Liver (tissue), 8 donors: ENCODE measurements at regions not wholly inside any gene's neighbourhood (a gene's known extent, or its start where the extent isn't known, plus 50 kb on each side); places are given as distances from the start of the nearest gene placed in this dataset.

Source experiments
- DNase-seq: peaks from one replicate; pipeline ENCODE4 v3.0.0-alpha.2; 2017; ENCODE audit warnings: low spot score
- H3K27ac ChIP-seq, 2 donors: one replicate each; pipeline ENCODE4 v1.7.0; 2013; ENCODE audit warnings: inconsistent platforms in 2 of 2, low read length in 2 of 2, control low read depth in 1 of 2, low read depth in 1 of 2, mild to moderate bottlenecking in 1 of 2
- H3K27me3 ChIP-seq, 4 donors: one replicate each; pipeline versions ENCODE4 v1.6.1 to v1.7.0; 2013; ENCODE audit warnings: low read length in 3 of 4, inconsistent platforms in 1 of 4, mild to moderate bottlenecking in 1 of 4, moderate library complexity in 1 of 4; ENCODE audit not compliant: control insufficient read depth in 4 of 4, insufficient read depth in 4 of 4
- H3K36me3 ChIP-seq, 4 donors: one replicate each; pipeline versions ENCODE4 v1.6.1 to v1.7.0; 2013; ENCODE audit warnings: low read length in 3 of 4, mild to moderate bottlenecking in 3 of 4, low read depth in 1 of 4, moderate library complexity in 1 of 4; ENCODE audit not compliant: control insufficient read depth in 4 of 4, insufficient read depth in 3 of 4
- H3K4me1 ChIP-seq, 4 donors: one replicate each; pipeline versions ENCODE4 v1.6.1 to v1.7.0; 2013; ENCODE audit warnings: low read length in 3 of 4, mild to moderate bottlenecking in 3 of 4, moderate library complexity in 1 of 4; ENCODE audit not compliant: control insufficient read depth in 4 of 4, insufficient read depth in 4 of 4
- H3K4me3 ChIP-seq, 3 donors: one replicate each; pipeline versions ENCODE4 v1.6.1 to v1.7.0; 2013; ENCODE audit warnings: low read length in 3 of 3, control low read depth in 1 of 3, low read depth in 1 of 3, mild to moderate bottlenecking in 1 of 3
- H3K9ac ChIP-seq, 2 donors: one replicate each; pipeline ENCODE4 v1.7.0; 2013; ENCODE audit warnings: low read length in 2 of 2, mild to moderate bottlenecking in 2 of 2, moderate library complexity in 2 of 2, control low read depth in 1 of 2, low read depth in 1 of 2
- H3K9me3 ChIP-seq, 4 donors: one replicate each; pipeline versions ENCODE4 v1.6.1 to v1.7.0; 2013; ENCODE audit warnings: low read length in 3 of 4; ENCODE audit not compliant: control insufficient read depth in 4 of 4
- EGR1 ChIP-seq, 2 donors: IDR thresholded peaks; 2 replicates each; pipeline ENCODE4 v1.6.1; 2016 to 2018; ENCODE audit warnings: antibody characterized with exemption in 2 of 2, low read depth in 2 of 2
- FOXA1 ChIP-seq: IDR thresholded peaks from 2 replicates; pipeline ENCODE4 v1.6.1; 2016; ENCODE audit warnings: antibody characterized with exemption
- HNF4A ChIP-seq, 2 donors: conservative IDR thresholded peaks; 2 replicates each; pipeline ENCODE4 v1.6.1; 2016; ENCODE audit warnings: antibody characterized with exemption in 2 of 2, mild to moderate bottlenecking in 2 of 2
- HNF4G ChIP-seq: IDR thresholded peaks from 2 replicates; pipeline ENCODE4 v1.6.1; 2016; ENCODE audit warnings: antibody characterized with exemption
- JUND ChIP-seq, 2 donors: IDR thresholded peaks; 2 replicates each; pipeline ENCODE4 v1.6.1; 2016; ENCODE audit warnings: antibody characterized with exemption in 2 of 2
- RAD21 ChIP-seq, 2 donors: IDR thresholded peaks; 2 replicates each; pipeline ENCODE4 v1.6.1; 2016; ENCODE audit warnings: antibody characterized with exemption in 2 of 2, mild to moderate bottlenecking in 2 of 2
- RXRA ChIP-seq, 2 donors: IDR thresholded peaks; 2 replicates each; pipeline ENCODE4 v1.6.1; 2017 to 2018; ENCODE audit warnings: antibody characterized with exemption in 2 of 2, mild to moderate bottlenecking in 1 of 2
- TAF1 ChIP-seq: conservative IDR thresholded peaks from 2 replicates; pipeline ENCODE4 v1.6.1; 2016; ENCODE audit warnings: antibody characterized with exemption, mild to moderate bottlenecking
- YY1 ChIP-seq: IDR thresholded peaks from 2 replicates; pipeline ENCODE4 v1.6.1; 2016; ENCODE audit warnings: antibody characterized with exemption, mild to moderate bottlenecking
- WGBS: extraction: QIAGEN DNeasy Blood & Tissue Kit; methylation state at CpG from one replicate; pipeline ENCODE4 v1.1.7; 2013; 5-methylcytosine and 5-hydroxymethylcytosine counted together
- TF ChIP-seq, protein P1 (sequence below): IDR thresholded peaks from 2 replicates; pipeline ENCODE4 v1.6.1; 2016; ENCODE audit warnings: antibody characterized with exemption
- TF ChIP-seq, protein P2 (sequence below): IDR thresholded peaks from 2 replicates; pipeline ENCODE4 v1.6.1; 2016; ENCODE audit warnings: antibody characterized with exemption, mild to moderate bottlenecking
- TF ChIP-seq, protein P3 (sequence below): IDR thresholded peaks from 2 replicates; pipeline ENCODE4 v1.6.1; 2016; ENCODE audit warnings: antibody characterized with exemption
- TF ChIP-seq, protein P4 (sequence below): fragments of 150-350 bp; IDR thresholded peaks from 2 replicates; pipeline ENCODE4 v1.5.1; 2017; ENCODE audit warnings: improper control_type of control experiment, low read depth, low read length; ENCODE audit not compliant: missing input control
- donor health status: healthy.
- donor health status: healthy.
- donor health status: healthy.
- donor health status: healthy.
- donor health status: healthy.

DNA sequence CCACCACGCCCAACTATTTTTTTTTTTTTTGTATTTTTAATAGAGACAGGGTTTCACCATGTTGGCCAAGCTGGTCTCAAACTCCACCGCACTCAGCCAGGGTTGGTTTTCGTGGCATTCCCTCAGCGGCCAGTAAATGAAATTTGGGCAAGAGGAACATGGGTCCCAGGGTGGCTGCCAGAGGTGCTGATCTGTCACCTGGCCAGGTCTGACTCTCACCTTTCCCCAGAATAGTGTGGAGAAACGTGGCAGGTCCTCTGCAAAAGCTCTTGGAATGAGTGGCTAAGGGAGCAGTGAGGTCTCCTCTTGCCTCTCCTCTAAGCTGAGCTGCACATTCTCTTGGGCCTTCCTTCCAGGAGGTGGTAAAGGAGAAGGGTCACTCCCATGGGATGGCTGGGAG, 170.1 kb downstream of the IRX2 start:
- TF ChIP-seq, protein P1, sequence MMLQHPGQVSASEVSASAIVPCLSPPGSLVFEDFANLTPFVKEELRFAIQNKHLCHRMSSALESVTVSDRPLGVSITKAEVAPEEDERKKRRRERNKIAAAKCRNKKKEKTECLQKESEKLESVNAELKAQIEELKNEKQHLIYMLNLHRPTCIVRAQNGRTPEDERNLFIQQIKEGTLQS: no peak
- TF ChIP-seq, protein P2, sequence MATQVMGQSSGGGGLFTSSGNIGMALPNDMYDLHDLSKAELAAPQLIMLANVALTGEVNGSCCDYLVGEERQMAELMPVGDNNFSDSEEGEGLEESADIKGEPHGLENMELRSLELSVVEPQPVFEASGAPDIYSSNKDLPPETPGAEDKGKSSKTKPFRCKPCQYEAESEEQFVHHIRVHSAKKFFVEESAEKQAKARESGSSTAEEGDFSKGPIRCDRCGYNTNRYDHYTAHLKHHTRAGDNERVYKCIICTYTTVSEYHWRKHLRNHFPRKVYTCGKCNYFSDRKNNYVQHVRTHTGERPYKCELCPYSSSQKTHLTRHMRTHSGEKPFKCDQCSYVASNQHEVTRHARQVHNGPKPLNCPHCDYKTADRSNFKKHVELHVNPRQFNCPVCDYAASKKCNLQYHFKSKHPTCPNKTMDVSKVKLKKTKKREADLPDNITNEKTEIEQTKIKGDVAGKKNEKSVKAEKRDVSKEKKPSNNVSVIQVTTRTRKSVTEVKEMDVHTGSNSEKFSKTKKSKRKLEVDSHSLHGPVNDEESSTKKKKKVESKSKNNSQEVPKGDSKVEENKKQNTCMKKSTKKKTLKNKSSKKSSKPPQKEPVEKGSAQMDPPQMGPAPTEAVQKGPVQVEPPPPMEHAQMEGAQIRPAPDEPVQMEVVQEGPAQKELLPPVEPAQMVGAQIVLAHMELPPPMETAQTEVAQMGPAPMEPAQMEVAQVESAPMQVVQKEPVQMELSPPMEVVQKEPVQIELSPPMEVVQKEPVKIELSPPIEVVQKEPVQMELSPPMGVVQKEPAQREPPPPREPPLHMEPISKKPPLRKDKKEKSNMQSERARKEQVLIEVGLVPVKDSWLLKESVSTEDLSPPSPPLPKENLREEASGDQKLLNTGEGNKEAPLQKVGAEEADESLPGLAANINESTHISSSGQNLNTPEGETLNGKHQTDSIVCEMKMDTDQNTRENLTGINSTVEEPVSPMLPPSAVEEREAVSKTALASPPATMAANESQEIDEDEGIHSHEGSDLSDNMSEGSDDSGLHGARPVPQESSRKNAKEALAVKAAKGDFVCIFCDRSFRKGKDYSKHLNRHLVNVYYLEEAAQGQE: no peak
- TF ChIP-seq JUND (IDR thresholded peaks at IDR 0.05) (no peak), YY1 (no peak), EGR1 (IDR thresholded peaks at IDR 0.05; ENCODE audit: low read depth in 2 of 2) (no peak), RAD21 (IDR thresholded peaks at IDR 0.05) (no peak), RXRA (IDR thresholded peaks at IDR 0.05) (no peak), HNF4A (conservative IDR thresholded peaks at IDR 0.05) (no peak)
- TF ChIP-seq, protein P3, sequence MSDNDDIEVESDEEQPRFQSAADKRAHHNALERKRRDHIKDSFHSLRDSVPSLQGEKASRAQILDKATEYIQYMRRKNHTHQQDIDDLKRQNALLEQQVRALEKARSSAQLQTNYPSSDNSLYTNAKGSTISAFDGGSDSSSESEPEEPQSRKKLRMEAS: no peak
- TF ChIP-seq, protein P4, sequence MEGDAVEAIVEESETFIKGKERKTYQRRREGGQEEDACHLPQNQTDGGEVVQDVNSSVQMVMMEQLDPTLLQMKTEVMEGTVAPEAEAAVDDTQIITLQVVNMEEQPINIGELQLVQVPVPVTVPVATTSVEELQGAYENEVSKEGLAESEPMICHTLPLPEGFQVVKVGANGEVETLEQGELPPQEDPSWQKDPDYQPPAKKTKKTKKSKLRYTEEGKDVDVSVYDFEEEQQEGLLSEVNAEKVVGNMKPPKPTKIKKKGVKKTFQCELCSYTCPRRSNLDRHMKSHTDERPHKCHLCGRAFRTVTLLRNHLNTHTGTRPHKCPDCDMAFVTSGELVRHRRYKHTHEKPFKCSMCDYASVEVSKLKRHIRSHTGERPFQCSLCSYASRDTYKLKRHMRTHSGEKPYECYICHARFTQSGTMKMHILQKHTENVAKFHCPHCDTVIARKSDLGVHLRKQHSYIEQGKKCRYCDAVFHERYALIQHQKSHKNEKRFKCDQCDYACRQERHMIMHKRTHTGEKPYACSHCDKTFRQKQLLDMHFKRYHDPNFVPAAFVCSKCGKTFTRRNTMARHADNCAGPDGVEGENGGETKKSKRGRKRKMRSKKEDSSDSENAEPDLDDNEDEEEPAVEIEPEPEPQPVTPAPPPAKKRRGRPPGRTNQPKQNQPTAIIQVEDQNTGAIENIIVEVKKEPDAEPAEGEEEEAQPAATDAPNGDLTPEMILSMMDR: no peak
- no peaks in the 10 kb centered on the region for H3K27me3 ChIP-seq
- WGBS: 84% methylated on average over 5 of the region's 5 CpGs
- no peak for DNase-seq
- H3K36me3 ChIP-seq: no peaks in the 10 kb centered on the region
- peaks cover 0 to 3% (median under 1%) of the 10 kb centered on the region in 4 donors for H3K9me3 ChIP-seq
- H3K4me3 ChIP-seq: no peak overlapping the region
- H3K27ac ChIP-seq: no peak overlapping the region
- H3K9ac ChIP-seq: no peak overlapping the region
- H3K4me1 ChIP-seq: no peaks in the 10 kb centered on the region

DNA sequence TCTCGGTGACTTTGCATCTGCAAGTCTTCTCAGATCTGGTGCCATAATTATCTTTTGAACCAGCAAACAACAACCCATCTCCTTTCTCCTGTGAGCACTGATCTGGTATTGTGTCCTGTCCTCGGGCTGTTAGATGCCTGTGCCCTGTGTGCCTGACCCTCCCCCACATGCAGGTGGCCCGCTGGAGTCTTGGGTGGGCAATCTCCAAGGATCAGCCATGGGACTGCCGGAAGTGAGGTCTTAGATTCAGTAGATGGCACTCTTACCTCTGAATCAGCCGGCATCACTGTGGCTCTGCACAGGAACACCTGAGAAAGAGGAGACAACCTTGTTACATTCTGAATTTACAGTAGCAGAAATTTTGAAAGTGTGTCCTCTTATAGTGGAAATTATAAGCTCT, 172.4 kb downstream of the IRX2 start:
- no peak overlapping the region for H3K4me3 ChIP-seq
- DNase-seq: no peak
- TF ChIP-seq RAD21 (IDR thresholded peaks at IDR 0.05): no peak
- TF ChIP-seq HNF4G: no peak
- no peak for TF ChIP-seq FOXA1
- no peak for TF ChIP-seq TAF1
- TF ChIP-seq, protein P3: no peak
- H3K36me3 ChIP-seq: no peaks in the 10 kb centered on the region
- 38% methylated on average over 5 of the region's 5 CpGs for WGBS
- peaks cover 0 to 3% (median 0%) of the 10 kb centered on the region in 4 donors for H3K9me3 ChIP-seq
- no peak overlapping the region for H3K27ac ChIP-seq
- no peak overlapping the region for H3K9ac ChIP-seq
- H3K4me1 ChIP-seq: no peaks in the 10 kb centered on the region
- no peaks in the 10 kb centered on the region for H3K27me3 ChIP-seq
